VCaP (cell line): ENCODE measurements at regions not wholly inside any gene's neighbourhood (a gene's known extent, or its start where the extent isn't known, plus 50 kb on each side); places are given as distances from the start of the nearest gene placed in this dataset.

Experiments
- H3K27ac ChIP-seq: fragments of 450-650 bp; 2 replicates; pipeline ENCODE4 v1.5.1; 2017
- CTCF ChIP-seq: fragments of 450-650 bp; conservative IDR thresholded peaks from 2 replicates; pipeline ENCODE4 v1.5.1; 2017; ENCODE audit warnings: mild to moderate bottlenecking, moderate library complexity

- no peak for TF ChIP-seq CTCF
- peak overlapping the region; percentile 61; the same call in 1 of the 2 replicates for H3K27ac ChIP-seq
Observed at GRCh38 chr11:116061322-116061721, 557.1 kb upstream of the CADM1 start.

- no peak for TF ChIP-seq CTCF
- H3K27ac ChIP-seq = no peak overlapping the region
Observed at GRCh38 chr11:116059919-116060318, 555.7 kb upstream of the CADM1 start.

- TF ChIP-seq CTCF = no peak
- H3K27ac ChIP-seq = no peak overlapping the region
Observed at GRCh38 chr11:116057000-116057399, 552.8 kb upstream of the CADM1 start.

- no peak overlapping the region for H3K27ac ChIP-seq
- no peak for TF ChIP-seq CTCF
Observed at GRCh38 chr11:116055064-116055463, 550.8 kb upstream of the CADM1 start.

GRCh38 chr11:116053548-116053919 lies 549.3 kb upstream of the CADM1 start:
- no peak overlapping the region for H3K27ac ChIP-seq
- no peak for TF ChIP-seq CTCF

- no peak overlapping the region for H3K27ac ChIP-seq
- no peak for TF ChIP-seq CTCF
Observed at GRCh38 chr11:116052603-116053547, 548.7 kb upstream of the CADM1 start.

- H3K27ac ChIP-seq = no peak overlapping the region
- TF ChIP-seq CTCF = no peak
Observed at GRCh38 chr11:116051494-116051893, 547.3 kb upstream of the CADM1 start.
